GM19043 (cell line): ENCODE measurements at regions not wholly inside any gene's neighbourhood (a gene's known extent, or its start where the extent isn't known, plus 50 kb on each side); places are given as distances from the start of the nearest gene placed in this dataset.

Source experiments
- ATAC-seq: cut with Tn5 transposase; IDR thresholded peaks from one replicate; pipeline ENCODE4 v1.9.1; 2021; ENCODE audit warnings: low read depth; ENCODE audit not compliant: unreplicated experiment

DNA sequence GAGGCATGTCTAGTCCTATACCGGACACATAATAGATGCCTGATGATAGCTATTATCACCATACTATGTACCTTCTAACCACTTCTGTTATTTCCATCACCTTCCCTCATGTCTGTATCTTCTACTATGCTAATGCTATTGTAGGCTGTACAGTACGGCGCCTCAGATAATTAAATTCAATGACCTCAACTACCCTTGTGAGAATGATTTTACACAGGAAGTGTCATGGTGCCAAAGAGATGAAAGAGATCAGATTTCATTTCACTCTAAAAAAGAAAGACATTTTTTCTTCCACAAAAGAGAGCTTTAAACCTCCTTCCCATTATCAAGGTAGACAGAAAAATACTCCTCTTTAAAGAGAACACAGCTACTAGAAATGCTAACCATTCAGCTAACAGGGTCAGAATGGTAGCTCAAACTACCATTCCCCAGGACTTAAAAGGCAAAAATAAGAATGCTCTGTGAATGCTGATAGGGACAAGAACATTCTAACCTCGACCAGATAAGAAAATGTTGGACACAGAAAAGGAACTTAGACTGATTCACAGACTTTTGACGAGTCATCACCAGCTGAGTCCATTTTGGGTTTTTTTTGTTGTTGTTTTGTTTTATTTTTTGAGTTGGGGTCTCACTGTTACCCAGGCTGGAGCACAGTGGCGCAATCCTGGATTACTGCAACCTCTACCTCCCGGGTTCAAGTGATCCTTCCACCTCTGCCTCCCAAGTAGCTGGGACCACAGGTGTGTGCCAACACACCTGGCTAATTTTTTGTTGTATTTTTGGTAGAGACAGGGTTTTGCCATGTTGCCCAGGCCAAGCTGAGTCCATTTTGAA lies 99.2 kb upstream of the RAPGEF2 start:
- ATAC-seq = no peak

DNA sequence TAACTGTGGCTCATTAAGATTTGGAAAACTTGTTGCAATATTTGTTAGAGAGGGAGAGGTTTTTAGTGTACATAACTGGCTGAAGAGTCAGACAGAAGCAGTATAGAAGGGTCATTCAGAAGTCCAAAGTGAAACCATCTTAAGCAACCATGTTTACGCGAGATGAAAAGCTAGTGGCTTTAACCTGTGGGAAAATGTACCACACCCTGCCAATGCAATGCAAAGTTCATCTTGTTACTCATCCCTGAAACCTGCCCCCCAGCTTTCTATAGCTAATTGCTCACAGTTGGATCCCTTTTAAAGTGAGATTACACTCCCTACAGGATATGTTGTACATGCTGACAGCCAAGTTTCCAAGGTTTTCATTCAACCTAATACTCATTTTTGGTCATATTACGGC lies 96.7 kb upstream of the RAPGEF2 start:
- no peak for ATAC-seq

DNA sequence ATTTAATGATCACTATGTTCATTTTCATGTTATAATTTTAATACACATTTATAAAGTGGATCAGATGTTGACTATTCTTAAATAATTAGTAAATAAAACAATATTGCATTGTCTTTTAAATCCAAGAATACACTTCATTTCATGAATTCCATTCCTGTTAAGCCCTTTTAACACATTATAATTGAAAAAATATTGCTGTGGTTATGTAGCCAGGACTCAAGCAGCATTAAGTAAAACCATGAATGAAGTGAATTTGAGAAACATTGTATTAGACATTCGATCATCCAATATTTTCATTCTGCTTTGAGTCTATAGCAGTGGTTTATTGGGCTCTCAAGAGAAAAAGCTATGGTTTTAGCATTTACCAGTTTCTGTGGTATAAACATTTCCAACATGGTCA lies 94.2 kb upstream of the RAPGEF2 start:
- ATAC-seq = no peak

DNA sequence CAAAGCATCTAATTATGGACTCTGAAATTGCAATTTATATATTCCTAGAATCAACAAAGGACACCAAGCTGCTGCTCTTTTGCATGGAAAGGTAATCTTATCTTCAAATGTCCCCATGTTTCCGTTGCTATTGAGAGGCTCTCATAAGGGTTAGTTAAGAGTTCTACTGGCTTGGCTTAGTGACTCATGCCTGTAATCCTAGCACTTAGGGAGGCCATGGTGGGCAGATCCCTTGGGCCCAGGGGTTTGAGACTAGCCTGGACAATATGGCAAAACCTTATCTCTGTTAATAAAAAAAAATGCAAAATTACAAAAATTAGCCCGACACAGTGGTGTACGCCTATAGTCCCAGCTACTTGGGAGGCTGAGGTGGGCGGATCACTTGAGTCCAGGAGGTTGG lies 93.4 kb upstream of the RAPGEF2 start:
- no peak for ATAC-seq

DNA sequence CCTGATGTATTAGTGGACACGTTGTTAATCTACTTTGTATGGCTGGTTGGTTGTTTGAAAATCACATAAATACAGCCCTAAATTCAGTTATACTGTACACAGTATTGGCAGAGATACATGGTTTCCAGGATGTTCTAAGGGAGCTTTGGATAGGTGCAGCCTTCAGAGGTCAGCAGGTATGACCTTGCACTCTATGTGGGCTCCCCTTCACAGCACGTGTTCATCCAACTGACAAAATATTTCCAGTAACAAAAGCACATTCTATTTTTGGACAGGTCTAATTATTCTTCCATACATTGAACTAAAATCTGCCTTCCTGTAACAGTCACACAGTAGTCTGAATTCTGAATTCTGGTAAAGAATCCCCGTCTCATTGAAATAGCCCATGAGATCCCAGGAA lies 92.8 kb upstream of the RAPGEF2 start:
- no peak for ATAC-seq

DNA sequence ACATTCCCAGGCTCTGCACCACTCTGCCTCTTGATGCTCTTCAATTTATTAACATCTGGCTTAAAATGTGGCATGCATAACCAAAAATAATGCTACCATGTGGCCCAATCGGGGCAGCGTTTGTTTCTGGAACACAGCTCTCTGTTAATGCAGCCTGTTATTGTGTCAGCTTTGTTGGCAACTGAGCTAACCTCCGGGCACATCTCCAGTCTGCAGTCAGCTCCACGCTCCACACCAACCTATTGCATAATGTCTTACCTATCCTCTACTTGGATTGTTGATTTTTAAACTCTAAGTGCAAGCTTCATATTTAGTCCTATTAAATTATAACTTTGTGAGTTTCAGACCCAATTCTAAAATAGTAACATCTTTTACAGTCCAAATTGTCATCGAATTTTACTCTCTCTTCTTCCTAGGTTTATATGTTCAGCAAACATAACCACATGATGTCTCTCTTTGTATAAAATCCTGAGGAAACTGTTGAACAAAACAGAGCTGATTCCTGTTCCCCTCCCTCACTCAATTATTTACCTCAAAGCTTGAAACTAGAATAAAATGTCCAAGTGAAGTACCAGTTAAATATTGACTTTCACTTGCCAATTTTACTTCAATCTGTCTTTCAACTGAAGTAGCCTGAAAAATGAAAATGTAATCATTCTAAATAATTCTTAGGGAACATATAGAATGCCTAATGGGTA lies 92.2 kb upstream of the RAPGEF2 start:
- no peak for ATAC-seq

DNA sequence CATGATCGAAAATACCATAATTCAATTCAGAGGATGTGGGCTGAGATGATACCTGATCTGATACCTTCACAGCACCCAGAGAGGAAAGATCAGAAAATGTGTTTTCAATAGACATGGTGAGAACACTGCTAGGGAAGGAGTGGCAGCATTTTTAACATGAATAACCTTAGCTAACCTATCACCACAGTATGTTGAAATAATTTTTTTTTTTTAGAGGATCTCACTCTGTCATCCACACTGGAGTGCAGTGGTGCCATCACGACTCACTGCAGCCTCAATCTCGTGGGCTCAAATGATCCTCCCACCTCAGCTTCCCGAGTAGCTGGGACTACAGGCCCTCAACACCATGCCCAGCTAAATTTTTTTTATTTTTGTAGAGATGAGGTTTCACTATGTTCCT lies 90.5 kb upstream of the RAPGEF2 start:
- ATAC-seq = no peak

DNA sequence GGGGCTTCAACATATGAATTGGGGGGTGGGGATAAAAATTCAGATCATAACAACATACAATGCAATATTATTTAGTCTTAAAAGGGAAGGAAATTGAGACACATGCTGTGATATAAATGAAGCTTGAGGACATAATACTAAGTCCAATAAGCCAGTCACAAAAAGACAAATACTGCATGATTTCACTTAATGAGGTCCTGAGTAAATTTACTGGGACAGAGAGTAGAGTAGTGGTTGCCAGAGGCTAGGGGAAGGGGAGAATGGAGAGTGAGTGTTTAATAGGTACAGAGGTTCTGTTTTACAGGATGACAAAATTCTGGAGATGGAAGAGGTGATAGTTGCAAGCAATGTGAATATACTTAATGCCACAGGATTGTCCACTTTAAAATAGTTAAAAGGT lies 89.2 kb upstream of the RAPGEF2 start:
- no peak for ATAC-seq

DNA sequence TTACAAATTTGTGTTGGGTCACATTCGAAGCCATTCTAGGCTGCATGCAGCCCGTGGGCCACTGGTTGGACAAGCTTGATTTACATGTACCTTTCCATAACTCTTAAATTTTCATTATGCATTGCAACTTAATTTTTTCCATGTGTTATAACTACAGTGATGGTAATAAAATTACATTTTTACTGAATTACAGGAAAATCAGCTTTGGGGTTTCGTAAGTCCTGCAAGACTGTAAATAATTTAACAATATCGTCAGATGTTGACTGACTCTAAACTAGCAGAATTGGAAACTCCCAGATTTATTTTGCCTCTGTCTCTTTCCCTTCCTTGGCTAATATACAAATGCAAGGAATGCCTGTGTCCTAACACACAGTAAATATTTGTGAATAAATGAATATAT lies 88.0 kb upstream of the RAPGEF2 start:
- ATAC-seq = no peak

DNA sequence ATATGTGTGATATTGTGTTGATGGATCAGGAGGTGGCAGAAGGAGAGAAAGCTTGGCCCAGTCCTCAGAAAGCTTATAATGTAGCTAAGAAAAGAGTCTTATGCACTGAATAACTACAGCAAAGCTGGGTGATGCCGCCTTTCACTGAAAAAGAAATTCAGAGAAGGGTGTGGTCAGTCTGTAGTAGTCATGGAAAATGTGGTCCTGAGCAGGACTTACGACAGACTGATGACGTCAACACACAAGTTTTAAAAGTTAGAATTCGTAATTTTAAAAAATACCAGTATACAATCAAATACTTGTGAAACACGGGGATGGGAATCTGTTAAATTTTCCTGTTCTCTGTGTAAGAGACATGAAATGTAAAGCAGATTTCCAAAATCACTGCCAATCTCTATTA lies 87.0 kb upstream of the RAPGEF2 start:
- no peak for ATAC-seq

DNA sequence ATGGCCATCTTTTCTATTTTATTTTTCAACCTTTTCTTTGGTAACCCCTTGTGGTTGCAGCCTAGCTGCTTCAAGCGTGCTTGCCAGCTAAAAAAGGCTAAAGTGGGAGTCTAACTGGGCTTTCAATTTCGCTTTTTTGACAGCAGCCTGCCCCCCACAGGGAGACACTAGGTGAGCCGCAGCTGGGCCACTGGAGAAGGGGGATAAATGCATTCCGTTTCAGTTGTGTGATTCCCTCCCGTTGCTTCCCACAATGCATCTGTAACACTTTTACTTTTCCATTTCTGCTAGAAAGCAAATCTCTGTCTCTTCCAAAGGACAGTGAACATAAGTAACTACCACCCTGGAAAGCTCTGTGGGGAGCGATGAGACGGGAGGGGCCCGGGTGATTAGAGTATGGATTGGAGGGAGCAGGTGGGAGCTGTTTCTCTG lies 86.3 kb upstream of the RAPGEF2 start:
- ATAC-seq = peak; percentile 41

DNA sequence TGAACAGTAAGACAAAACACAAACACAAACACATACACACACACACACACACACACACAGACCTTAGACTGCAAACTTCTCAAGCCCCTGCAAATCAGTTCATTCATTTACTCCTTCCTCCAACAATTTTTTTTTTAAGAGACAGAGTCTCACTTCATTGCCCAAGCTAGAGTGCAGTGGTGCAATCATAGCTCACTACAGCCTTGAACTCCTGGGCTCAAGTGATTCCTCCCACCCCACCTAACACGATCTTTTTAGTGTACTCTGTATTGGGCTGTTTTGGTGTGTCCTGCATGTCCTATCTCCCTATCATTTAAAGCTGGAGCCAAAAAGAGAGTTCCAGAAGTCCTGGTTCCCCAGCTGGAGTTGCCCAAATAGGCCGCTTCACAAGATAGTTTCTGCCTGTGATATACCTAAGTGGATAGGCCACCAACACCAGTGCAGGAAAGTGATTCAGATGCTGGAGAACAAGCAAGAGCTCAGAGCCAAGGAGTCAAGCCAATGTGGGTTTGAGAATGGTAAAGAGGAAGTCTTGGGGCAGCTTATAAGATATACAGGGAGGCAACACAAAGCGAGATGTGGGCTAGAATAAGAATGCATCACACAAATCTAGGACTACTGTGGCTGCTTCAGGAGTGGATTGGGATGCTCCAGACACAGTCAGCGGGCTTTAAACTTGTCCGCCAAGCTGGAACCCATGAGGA lies 85.4 kb upstream of the RAPGEF2 start:
- ATAC-seq = peak; percentile 31

DNA sequence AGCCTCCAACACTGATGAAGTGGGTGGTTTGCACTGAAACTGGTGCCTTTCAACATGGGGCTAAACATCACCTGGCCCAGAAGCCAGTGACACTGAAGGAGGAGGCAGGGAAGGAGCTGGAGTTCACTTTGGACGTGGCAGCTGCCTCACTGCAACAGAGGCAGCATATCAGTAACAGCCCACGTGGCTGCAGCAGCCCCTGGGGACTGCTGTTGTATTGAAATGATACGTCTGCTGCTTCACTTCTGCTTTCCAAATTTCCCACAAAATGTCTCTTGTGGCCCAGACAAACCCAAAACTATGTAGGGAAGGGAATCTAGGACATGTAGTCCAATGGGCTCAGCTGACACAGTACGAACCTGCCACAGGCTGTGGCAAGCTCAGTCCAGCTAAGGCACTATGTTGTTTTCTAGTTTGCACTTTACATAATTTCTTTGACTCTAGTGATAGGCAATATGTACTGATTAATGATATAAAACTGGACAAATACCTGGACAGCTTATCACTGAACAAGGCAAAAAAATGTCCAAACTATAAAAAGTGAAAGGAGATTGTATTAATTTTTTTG lies 84.7 kb upstream of the RAPGEF2 start:
- ATAC-seq = peak; percentile 90

DNA sequence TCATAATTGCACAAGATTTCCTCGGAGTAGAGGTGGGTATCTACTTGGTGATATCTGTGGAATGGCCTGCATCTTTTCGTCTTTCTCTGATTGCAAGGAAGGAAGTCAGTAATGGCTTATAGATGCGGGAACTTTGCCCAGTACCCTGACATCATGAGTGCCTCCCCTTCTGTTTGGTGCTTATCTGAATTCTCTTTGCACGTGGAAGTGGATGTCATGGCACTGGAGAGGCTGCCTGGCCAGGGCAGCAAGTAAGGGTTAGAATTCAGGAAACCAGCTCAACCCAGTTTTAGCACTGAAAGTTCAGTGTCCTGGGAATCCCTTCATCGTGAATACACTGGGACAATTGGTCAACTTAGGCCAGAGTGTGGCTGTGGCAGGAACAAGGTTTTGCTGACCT lies 83.5 kb upstream of the RAPGEF2 start:
- no peak for ATAC-seq

DNA sequence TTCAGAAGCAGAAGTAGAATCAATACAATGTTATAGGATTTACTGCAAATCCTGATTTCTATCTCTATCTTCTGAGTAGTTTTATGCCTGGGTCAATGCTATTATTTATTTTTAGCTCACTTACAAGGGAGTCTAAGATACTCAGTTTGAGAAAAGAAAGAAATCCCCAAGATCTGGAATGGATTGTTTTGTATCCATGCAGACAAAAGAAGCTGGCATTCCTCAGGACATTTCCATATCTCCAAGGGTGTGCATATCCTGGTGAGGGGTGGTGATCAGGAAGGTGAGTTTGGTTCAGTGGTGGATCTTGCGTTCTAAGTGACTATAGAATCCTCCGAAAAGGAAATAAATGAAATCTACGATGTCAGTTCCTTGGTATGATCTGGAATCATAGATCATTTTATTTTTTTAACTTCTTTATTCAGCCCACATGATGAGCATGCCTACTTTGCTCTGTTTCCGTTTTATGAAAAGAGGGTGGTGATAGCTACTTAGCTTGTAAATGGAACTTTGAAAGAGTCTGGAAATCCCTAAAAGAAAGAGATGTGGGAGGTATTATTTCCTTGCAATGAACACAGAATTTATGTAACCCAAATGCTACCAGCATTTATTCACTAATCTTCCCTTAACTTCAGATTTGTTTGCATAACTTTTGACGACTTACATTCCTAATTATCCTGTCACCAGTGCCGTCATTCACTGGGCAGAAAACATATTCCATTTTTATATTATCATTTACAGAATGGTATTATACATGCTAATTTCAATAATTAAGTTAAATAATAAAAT lies 81.1 kb upstream of the RAPGEF2 start:
- no peak for ATAC-seq

DNA sequence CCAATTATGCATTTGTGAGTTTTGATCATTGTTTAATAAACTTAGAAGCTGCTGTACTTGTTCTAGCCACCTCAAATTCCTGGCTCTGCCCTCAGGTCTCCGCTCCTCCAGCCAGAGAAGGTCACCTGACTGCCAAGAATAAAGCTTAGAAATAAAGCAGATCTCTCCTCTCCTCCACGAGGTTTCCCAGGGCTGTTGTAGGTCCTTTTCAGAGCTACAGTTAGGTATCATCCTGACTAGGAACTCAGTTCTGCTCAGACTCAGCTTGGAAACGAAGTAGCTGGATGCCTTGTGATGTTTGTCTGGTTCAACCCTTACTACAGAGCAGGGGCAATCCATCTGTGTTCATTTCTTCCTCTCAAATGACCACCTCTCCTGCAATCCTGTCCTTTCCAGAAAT lies 79.1 kb upstream of the RAPGEF2 start:
- no peak for ATAC-seq

DNA sequence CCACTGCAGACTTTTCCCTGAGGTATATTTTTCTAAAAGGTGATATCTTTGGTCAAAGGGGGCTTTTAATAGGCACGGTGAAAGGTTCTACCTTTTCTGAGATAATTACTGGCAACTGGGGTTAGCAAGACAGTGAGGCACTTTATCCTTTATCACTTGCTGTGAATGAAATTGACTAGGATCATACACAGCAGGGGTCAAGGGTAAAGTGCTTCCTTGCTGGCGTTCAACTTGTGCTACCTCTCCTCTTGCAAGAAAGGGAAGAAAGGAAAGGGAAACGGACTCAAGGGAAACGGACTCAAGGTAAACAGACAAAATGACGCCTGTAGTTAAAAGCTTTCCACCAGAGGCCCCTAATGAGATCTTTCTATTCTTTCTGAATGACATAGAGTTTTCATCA lies 78.6 kb upstream of the RAPGEF2 start:
- ATAC-seq = no peak

DNA sequence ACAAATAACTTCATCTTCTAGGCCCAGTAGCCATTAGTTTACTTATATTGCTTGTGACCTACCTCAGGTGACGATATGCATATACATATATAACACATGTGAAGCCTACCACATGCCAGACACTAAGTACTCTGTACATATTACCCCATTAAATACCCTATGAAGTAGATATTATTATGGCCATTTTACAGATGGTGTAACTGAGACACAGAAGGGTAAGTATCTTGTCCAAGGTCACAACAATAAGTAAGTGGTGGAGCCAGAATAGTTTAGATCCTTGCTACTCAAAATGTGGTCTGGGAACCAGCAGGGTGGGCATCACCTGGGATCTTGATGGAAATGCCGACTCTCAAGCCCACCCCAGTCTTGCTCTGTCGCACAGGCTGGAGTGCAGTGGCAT lies 78.1 kb upstream of the RAPGEF2 start:
- no peak for ATAC-seq

DNA sequence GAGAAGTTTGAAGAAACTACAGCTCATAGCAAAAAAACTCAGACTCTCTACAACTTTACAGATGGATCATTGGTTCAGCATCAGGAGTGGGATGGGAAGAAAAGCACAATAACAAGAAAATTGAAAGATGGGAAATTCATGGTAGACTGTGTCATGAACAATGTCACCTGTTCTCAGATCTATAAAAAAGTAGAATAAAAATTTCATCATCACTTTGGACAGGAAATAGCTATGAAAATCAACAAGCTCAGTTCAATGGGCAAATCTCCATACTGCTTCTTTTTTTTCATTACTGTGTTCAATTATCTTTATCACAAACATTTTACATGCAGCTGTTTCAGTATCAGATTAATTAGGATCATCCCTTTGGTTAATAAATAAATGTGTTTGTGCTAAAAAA lies 76.5 kb upstream of the RAPGEF2 start:
- ATAC-seq = no peak

DNA sequence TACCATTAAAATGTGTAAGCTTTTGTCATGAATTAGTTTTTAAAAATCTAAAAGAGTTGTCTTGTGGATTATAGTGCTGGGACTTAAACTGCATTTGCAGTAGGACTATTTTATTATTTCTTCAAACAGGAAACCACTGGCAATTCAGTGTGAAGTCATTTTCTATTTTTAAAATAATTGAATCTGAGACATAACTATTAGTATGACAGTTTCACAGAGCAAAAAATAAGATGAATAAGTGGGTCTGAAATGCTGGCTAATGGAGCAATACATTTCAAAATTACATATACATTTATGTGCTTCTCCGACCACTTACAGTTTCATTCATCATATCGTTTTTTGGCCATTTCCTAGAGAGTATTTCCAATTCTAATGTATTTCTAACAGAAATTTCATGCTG lies 75.3 kb upstream of the RAPGEF2 start:
- ATAC-seq = no peak

DNA sequence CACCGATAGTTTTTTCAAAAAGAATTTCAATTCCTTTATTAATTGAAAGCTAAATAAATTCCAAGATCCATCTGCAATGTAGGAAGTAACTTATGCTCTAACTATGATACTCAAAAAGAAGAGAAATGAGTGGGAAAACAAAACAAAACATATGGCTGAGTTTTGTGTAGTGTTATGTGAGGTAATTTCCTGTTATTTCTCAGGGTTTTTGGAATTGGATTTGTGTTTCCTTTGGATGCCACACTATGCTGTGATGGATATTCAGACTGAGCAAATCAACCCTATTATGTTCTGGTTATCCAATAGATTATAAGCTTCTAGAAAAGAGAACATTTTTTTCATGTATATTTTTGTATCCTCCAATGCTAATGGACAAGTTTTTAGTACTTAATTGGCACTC lies 73.4 kb upstream of the RAPGEF2 start:
- no peak for ATAC-seq
